Nephron progenitor cell (in vitro differentiated cells): ENCODE measurements at regions not wholly inside any gene's neighbourhood (a gene's known extent, or its start where the extent isn't known, plus 50 kb on each side); places are given as distances from the start of the nearest gene placed in this dataset.
A peak's percentile ranks its signal among the peaks of the same experiment; 100 is the strongest.

ENCODE experiments used
- DNase-seq: peaks from one replicate; pipeline ENCODE4 v3.0.0; 2021
- H3K27ac Mint-ChIP-seq: 2 replicates; pipeline ENCODE4 v1.8.0; 2021; ENCODE audit warnings: mild to moderate bottlenecking, moderate library complexity, mixed read lengths
- H3K27me3 Mint-ChIP-seq: 2 replicates; pipeline ENCODE4 v1.8.0; 2021; ENCODE audit warnings: mild to moderate bottlenecking, low read depth, mixed read lengths; ENCODE audit not compliant: poor library complexity
- H3K36me3 Mint-ChIP-seq: 2 replicates; pipeline ENCODE4 v1.8.0; 2021; ENCODE audit warnings: low read depth, mixed read lengths
- H3K4me1 Mint-ChIP-seq: 2 replicates; pipeline ENCODE4 v1.8.0; 2021; ENCODE audit warnings: mixed read lengths
- H3K4me3 Mint-ChIP-seq: 2 replicates; pipeline ENCODE4 v1.8.0; 2021; ENCODE audit warnings: mild to moderate bottlenecking, moderate library complexity, mixed read lengths
- H3K9me3 Mint-ChIP-seq: 2 replicates; pipeline ENCODE4 v1.8.0; 2021; ENCODE audit warnings: mild to moderate bottlenecking, moderate library complexity, mixed read lengths
- TF ChIP-seq, protein P1 (sequence below): fragments of 200-600 bp; sonication (generic); IDR thresholded peaks from 2 replicates; pipeline ENCODE4 v1.5.0; 2021; ENCODE audit warnings: antibody characterized with exemption

DNA sequence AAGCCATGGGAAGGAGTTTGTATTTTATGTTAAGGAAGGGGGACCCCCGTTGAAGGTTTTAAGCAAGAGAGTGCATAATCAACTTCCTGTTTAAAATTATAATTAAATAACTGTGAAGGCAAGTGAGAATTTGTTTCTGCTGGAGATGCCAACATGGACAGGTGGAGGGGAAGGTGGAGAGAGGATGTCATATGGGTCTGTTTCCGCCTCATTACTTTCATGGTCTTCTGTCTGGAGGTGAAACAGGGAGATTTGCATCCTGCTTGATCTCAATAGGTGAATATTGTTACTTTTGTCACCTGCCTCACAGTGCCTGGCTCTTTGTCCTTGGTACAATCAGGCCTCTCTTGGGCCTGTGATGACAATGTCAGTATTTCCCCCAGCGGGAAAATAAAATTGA, 300.6 kb upstream of the LMCD1 start:
- no peak for DNase-seq
- Mint-ChIP-seq H3K4me3 (no peak overlapping the region), H3K27ac (no peak overlapping the region), H3K27me3 (peaks cover 4% of the 10 kb centered on the region), H3K4me1 (peaks cover 20% of the 10 kb centered on the region), H3K9me3 (no peaks in the 10 kb centered on the region), H3K36me3 (no peaks in the 10 kb centered on the region)
- TF ChIP-seq, protein P1, sequence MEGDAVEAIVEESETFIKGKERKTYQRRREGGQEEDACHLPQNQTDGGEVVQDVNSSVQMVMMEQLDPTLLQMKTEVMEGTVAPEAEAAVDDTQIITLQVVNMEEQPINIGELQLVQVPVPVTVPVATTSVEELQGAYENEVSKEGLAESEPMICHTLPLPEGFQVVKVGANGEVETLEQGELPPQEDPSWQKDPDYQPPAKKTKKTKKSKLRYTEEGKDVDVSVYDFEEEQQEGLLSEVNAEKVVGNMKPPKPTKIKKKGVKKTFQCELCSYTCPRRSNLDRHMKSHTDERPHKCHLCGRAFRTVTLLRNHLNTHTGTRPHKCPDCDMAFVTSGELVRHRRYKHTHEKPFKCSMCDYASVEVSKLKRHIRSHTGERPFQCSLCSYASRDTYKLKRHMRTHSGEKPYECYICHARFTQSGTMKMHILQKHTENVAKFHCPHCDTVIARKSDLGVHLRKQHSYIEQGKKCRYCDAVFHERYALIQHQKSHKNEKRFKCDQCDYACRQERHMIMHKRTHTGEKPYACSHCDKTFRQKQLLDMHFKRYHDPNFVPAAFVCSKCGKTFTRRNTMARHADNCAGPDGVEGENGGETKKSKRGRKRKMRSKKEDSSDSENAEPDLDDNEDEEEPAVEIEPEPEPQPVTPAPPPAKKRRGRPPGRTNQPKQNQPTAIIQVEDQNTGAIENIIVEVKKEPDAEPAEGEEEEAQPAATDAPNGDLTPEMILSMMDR, result no peak

DNA sequence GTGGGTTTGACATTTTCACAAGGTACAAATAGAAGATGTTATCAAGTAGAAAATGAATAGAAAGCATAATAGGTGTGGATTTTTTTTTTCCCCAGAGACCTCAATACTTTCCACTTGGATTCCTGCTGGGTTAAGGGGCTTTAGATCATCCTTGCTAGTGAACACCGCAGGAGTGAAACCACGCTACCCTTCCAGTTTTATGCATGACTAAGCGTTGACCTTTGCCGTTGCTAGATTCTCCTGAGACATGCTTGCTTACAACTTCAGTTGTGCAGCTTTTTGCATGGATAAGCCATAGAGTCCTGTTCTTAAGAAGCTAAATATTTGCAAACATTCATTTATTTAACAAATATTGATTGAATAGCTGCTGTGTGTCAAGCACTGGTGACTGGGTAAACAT, 299.7 kb upstream of the LMCD1 start:
- Mint-ChIP-seq H3K36me3 (no peaks in the 10 kb centered on the region), H3K9me3 (no peaks in the 10 kb centered on the region), H3K27ac (no peak overlapping the region), H3K4me1 (peaks cover 20% of the 10 kb centered on the region), H3K27me3 (peaks cover 4% of the 10 kb centered on the region), H3K4me3 (no peak overlapping the region)
- DNase-seq, result peak; percentile 32
- TF ChIP-seq, protein P1, result no peak

DNA sequence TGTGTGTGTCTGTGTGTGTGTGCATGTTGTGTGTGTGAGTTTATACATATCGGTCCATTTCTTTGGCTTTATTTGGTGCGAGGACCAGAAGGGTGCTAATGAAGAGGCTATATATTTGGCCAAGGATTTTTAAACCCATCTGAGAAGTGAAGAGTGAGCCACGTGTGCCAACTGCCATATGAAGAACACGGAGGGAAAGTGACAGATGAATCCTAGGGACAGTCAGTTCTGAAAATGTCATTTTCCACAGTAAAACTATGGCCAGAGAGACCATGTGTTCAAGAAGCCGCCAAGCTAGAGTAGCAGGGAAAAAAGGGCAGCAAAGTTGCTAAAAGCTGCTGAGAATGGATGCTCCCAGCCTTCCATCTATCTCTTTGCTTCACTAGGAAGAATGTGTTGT, 297.3 kb upstream of the LMCD1 start:
- peaks cover 20% of the 10 kb centered on the region for H3K4me1 Mint-ChIP-seq
- peaks cover 4% of the 10 kb centered on the region for H3K27me3 Mint-ChIP-seq
- H3K27ac Mint-ChIP-seq, result no peak overlapping the region
- no peaks in the 10 kb centered on the region for H3K9me3 Mint-ChIP-seq
- no peaks in the 10 kb centered on the region for H3K36me3 Mint-ChIP-seq
- TF ChIP-seq, protein P1, result no peak
- no peak overlapping the region for H3K4me3 Mint-ChIP-seq
- DNase-seq, result no peak

DNA sequence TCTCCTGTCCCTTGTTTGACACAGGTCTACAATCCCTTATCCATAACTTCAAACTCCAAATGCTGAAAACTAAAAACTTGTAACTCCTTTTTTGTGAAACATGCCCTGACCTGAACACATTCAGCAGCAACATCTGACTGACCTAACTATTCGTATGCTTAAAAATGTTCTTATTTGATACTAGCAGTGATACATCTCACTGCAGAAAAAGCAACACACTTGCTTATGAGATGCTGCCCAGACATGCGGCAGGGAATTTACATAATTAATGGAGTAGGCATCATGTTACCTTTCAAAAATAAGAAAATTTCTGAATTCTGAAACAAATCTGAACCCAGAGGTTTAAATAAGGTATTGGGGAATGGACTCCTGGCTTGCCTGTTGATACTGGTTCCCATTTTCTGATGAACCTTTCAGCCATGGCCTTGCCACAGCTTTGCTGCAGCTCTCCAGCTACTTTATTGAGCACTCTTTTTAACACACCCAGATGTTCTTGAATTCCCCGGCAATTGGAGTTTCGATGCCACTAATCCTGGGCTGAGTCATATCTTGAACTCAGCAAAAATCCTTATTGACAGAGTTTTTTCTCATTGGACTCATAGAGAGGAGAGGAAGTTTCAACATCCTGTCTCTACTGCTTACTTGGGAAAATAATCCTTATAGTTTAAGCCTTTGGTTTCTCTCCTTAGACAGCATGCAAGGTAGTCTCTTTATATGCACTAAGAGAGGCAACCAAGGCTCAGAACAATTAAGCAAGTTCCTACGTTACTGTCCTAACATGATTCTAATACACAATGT, 296.6 kb upstream of the LMCD1 start:
- H3K27me3 Mint-ChIP-seq, result peaks cover 2% of the 10 kb centered on the region
- TF ChIP-seq, protein P1, result no peak
- DNase-seq, result no peak
- H3K27ac Mint-ChIP-seq, result no peak overlapping the region
- no peak overlapping the region for H3K4me3 Mint-ChIP-seq
- H3K9me3 Mint-ChIP-seq, result no peaks in the 10 kb centered on the region
- H3K36me3 Mint-ChIP-seq, result no peaks in the 10 kb centered on the region
- H3K4me1 Mint-ChIP-seq, result peaks cover 20% of the 10 kb centered on the region

DNA sequence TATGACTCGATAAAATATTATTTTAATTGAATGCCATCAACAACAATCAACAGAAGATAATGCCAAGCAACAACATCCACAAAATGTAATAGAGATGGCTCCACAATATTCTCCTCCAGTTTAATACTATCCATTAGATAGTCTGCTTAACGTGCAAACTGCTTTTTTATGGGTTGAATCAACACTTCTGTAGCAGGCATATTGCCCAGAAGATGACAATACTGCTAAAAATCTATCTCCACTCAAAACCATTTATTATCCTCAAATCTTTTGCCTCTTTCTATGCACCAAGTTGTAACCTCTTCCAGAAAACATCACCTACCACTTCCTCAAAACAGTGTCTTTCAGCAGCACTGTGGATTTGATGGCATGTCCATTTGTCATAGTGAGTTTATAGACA, 295.7 kb upstream of the LMCD1 start:
- Mint-ChIP-seq H3K4me1 (peaks cover 15% of the 10 kb centered on the region), H3K9me3 (no peaks in the 10 kb centered on the region), H3K27ac (no peak overlapping the region), H3K36me3 (no peaks in the 10 kb centered on the region), H3K27me3 (no peaks in the 10 kb centered on the region), H3K4me3 (no peak overlapping the region)
- no peak for DNase-seq
- TF ChIP-seq, protein P1, result no peak

DNA sequence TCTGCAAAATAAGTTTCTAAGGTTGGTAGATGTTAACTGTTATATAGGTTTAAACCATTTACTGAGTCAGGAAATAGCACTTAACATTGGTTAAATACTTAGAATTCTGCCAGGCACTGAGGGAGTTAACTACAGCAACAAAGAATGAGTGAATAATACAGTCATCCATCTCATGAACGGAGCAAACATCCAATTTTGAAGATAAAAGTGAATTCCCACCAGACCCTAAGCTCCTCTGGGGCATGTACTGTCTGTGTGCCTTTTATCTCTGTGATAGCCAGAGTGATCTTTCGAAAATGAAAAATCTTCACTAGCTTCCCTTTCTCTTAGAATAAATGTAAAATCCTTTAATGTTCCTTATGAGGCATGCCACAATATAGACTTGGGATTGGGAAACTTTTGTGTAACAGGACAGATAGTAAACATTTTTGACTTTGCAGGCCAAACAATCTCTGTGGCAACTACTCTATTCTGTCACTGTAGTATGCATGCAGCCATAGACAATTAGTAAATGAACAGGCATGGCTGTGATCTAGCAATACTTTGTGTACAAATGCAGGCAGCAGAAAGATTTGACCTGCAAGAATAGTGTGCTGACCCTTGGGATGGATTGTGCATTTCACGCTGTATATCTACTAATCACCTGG, 294.5 kb upstream of the LMCD1 start:
- Mint-ChIP-seq H3K4me3 (no peak overlapping the region), H3K27ac (no peak overlapping the region), H3K36me3 (no peaks in the 10 kb centered on the region), H3K4me1 (peaks cover 2% of the 10 kb centered on the region), H3K27me3 (no peaks in the 10 kb centered on the region), H3K9me3 (no peaks in the 10 kb centered on the region)
- DNase-seq, result no peak
- TF ChIP-seq, protein P1, result no peak
